Rectal smooth muscle tissue (tissue), 1 donor: ENCODE measurements at regions not wholly inside any gene's neighbourhood (a gene's known extent, or its start where the extent isn't known, plus 50 kb on each side); places are given as distances from the start of the nearest gene placed in this dataset.

Experiments
- H3K27ac ChIP-seq: one replicate; pipeline ENCODE4 v1.7.0; 2013; ENCODE audit warnings: low read depth, low read length, inconsistent platforms
- H3K27me3 ChIP-seq: one replicate; pipeline ENCODE4 v1.7.0; 2013; ENCODE audit warnings: low read length; ENCODE audit not compliant: control insufficient read depth, insufficient read depth
- H3K36me3 ChIP-seq: one replicate; pipeline ENCODE4 v1.7.0; 2013; ENCODE audit warnings: low read length; ENCODE audit not compliant: control insufficient read depth, insufficient read depth
- H3K4me1 ChIP-seq: one replicate; pipeline ENCODE4 v1.7.0; 2013; ENCODE audit warnings: low read length; ENCODE audit not compliant: control insufficient read depth, insufficient read depth
- H3K4me3 ChIP-seq: one replicate; pipeline ENCODE4 v1.7.0; 2013; ENCODE audit warnings: low read length
- H3K9ac ChIP-seq: one replicate; pipeline ENCODE4 v1.7.0; 2013; ENCODE audit warnings: low read length

DNA sequence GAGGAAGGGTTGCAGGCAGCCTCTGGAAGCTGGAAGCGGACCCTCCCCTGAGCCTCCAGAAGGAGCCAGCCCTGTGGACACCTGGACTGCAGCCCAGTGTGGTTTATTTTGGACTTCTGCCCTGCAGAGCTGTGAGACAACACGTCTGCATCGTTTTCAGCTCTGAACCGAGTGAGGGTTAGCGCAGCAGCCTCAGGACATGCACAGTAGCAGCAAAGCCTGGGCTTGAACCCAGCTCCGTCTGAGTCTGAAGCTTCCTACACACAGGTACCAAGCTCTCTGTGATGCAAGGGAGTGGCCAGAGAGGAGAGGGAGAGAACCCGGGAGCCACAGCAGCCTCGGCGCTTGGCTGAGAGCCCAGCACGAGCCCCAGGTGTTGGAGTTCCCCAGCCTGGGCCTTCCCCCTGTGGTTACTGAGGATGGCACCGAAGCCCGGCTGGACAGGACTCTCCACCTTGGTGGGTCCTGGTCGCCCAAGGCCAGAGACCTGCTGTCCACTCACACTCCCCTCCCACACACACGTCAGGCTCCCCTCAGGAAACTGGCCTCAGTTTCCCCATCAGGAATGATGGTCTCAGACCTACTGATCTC is 128.2 kb downstream of the OLFM1 start:
- H3K9ac ChIP-seq: no peak overlapping the region
- H3K4me3 ChIP-seq: no peak overlapping the region
- H3K36me3 ChIP-seq: no peaks in the 10 kb centered on the region
- no peak overlapping the region for H3K27ac ChIP-seq
- no peaks in the 10 kb centered on the region for H3K4me1 ChIP-seq
- peaks cover 4% of the 10 kb centered on the region for H3K27me3 ChIP-seq

DNA sequence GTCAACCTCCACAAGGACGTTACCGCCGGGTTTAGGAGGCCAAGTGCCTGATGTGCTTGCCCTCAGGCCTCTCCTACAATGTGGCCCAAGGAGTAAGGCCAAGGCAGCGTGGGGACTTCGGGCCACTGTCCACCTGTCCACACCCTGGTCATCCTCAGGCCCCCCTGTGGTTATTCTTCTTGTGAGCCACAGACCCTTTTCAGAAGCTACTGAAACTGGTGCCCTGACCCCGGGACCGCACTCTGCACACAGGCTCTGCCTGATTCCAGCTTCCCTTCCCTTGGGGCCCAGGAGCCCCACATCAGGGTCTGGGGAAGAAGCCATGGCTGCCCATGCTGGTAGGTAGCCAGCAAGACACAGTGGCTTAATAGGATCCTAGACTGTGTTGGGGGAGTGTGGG is 128.8 kb downstream of the OLFM1 start:
- Histone ChIP-seq H3K9ac (no peak overlapping the region), H3K36me3 (no peaks in the 10 kb centered on the region), H3K4me3 (no peak overlapping the region), H3K27me3 (peaks cover 4% of the 10 kb centered on the region), H3K4me1 (no peaks in the 10 kb centered on the region), H3K27ac (no peak overlapping the region)

DNA sequence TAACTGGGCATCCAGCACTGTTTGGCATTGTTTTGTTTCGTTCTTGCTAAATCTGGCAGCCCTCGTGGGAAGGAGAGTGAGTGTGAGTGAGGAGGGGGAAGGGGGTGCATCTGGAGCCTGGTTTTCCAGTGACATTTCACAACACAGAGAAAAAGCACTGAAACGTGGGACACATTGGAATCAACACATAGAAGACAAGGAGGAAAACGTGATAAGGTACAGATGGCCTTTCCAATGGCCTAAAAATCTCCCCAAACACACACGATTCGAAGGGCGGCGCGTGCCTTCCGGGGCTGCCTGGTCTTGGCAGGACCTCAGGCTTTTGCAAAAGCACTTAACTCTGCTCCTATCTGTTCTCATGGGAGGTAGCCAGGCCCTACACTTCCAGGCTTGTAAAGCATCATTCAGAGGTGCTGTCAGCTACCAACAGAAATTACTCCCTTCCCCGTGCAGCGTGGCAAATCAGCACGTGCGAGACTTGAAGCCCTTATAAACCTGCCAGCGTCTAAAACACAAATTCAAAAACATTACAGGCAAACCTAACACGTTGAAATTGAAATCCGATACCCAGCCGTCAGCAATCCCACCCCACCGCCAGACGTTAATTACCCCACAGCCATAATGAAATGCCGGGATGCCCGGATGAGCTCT is 129.4 kb downstream of the OLFM1 start:
- Histone ChIP-seq H3K4me3 (no peak overlapping the region), H3K27ac (no peak overlapping the region), H3K36me3 (no peaks in the 10 kb centered on the region), H3K27me3 (peaks cover 4% of the 10 kb centered on the region), H3K9ac (no peak overlapping the region), H3K4me1 (no peaks in the 10 kb centered on the region)

DNA sequence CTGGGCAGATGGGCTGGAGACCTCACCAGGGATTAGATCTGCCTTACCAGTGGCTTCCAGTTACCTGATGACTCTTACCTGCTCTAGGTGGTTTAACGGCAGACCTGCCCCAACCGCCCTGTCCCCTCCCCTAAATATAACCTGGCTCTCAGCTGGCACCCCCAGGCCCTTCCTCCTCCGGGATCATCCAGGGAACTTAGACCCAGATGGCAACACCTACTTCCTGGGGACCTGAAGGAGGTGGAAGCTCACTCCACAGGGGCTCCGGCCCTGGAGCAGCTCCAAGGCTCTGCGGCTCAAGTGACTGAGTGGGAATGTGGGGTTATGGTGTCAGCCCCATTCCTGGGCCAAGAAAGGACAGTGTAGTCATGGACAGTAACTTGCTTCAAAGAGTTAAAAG is 130.4 kb downstream of the OLFM1 start:
- H3K27me3 ChIP-seq: peaks cover 4% of the 10 kb centered on the region
- H3K27ac ChIP-seq: no peak overlapping the region
- no peak overlapping the region for H3K9ac ChIP-seq
- H3K36me3 ChIP-seq: no peaks in the 10 kb centered on the region
- no peaks in the 10 kb centered on the region for H3K4me1 ChIP-seq
- no peak overlapping the region for H3K4me3 ChIP-seq

DNA sequence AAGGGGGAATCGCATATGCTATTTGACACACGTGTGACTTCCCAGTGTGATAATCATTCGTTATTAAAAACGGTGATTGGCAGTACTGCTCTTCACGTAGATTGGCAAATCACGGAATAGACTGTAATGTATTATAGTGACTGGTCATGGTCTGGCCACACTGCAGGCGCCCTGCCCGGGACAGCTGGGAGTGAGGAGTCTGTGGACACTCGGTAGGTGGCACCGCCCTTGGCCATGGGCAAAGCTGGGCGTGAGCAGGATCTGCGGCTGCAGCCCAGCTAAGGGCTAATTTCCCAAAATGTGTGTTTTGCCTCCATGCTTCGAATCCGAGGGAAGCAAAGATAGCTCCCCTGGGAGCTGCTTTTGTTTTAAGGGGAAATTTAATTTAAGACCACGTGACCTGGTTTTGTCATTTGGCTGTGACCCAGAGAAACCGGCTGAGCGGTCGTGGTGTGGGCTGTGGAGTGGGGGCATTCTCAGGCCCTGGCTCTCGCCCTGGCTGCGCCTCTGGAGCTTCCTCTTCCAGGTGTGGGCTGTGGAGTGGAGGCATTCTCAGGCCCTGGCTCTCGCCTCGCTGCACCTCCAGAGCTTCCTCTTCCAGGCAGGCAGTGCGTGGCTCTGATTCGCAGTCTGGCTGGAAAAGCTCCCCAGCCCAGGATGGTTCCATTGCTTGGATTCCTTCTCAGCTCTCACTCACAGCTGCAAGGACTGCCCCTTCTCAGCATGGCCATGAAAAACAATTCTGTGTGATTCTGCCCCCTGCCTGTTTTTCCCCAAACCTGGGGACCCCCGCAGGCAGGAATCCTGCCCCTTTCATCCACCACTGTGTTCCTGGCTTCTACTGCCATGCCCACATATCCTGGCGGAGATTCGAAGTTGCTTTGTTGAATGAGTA is 131.1 kb downstream of the OLFM1 start:
- Histone ChIP-seq H3K27me3 (peaks cover 4% of the 10 kb centered on the region), H3K36me3 (no peaks in the 10 kb centered on the region), H3K9ac (no peak overlapping the region), H3K4me1 (no peaks in the 10 kb centered on the region), H3K4me3 (no peak overlapping the region), H3K27ac (no peak overlapping the region)

DNA sequence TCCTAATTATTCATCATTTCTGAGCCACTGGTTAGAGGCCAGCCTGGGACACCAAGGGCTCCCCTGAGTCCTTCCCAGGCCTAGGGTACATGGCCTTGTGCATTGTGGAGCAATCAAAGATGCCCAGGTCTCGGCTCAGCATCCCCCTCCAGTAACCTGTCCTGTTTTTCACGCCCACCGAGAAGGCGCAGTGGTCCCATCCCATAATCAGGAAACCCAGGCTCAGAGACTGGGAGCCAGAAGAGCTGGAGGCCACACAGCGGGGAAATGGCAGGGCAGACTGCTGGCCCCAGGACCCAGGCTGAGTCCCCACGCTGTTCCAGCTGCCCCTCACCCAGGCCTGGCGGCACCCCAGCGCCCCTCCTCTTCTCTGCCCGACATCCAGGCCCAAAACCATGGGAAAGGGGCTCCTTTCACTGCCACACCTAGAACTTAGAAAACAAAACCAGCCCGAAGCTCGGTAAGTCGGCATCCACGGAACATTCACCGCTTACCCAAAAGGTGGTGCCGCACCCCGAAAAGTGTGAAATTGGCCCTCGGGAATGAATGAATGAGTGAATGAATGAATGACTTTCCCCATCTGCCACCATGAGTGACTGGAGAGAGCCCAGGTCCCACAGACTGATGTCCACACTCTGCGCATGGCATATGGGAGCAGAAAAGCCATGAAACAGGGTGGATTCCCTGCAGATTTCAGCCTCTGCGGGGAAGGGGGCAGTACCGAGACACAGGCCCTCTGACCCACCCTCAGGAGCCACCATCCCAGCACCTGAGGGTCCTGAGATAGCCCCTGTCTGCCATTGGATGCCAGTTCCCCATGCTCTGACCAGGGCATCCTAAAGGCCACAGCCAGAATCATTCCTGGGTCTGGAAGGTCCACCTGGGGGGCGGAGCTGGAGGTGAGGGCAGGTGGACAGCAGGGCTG is 132.5 kb downstream of the OLFM1 start:
- Histone ChIP-seq H3K4me1 (no peaks in the 10 kb centered on the region), H3K36me3 (no peaks in the 10 kb centered on the region), H3K27me3 (peaks cover 4% of the 10 kb centered on the region), H3K4me3 (no peak overlapping the region), H3K9ac (no peak overlapping the region), H3K27ac (no peak overlapping the region)

DNA sequence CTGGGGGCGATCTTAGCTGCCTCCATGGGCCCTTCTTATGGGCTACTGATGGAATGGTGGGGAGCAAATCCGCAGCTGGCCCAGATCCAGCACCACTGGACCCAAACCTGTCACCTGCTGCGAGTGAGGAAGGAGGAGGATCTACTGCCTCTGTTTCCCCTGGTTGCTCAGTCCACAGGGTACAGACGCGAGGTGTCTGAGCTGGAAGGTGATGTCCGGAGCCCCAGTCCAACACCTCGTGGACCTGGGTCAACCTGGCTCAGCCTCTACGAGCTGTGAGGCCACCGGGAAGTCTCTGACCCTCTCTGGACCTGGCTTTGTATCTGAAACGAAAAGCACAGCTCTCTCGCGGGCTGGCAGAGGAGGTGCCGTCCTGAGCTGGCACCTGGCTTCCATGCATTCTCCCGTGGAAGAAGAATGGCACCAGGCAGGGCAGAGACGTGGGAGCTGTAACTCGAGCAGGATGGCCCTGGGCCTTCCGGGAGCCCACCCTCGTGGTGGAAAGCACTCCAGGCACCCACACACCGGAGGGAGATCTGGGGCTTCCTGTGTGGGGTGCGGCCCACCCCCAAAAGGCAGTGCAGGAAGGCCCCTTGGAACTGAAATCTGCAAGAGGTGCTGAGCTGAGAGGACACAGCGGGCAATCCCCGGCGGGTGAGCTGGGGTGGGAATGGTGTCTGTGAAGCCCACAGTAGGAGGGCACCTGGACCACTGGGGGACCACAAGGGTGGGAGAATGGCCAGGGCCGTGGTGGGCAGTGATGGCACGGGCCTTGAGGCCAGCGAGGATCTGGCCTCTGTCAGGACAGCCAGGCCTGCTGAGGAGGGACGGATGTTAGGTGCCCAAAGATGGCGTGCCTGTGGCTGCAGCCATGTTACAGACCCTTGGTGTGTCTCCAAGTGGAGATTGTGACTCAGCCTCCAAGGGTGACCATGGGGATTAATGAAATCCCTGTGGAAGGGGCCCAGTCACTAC is 133.4 kb downstream of the OLFM1 start:
- Histone ChIP-seq H3K4me3 (no peak overlapping the region), H3K9ac (no peak overlapping the region), H3K4me1 (no peaks in the 10 kb centered on the region), H3K27me3 (peaks cover 4% of the 10 kb centered on the region), H3K27ac (no peak overlapping the region), H3K36me3 (no peaks in the 10 kb centered on the region)

DNA sequence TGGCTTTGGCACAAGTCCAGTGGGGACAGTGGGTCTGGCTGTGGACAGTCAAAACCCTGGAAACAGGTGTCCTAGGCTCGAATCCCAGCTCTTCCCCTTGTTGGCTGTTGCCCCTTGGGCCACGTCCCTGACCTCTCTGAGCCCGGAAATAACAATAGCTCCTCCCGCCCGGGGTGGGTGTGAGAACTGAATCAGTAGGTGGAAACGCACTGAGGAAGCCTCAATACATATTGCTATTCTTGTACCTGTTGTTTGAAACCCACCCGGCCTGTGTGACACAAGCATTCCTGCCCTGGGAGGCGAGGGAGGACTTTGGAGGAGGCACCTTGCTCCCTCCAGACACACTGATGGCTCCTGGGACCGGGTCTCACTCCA is 134.1 kb downstream of the OLFM1 start:
- Histone ChIP-seq H3K27me3 (peaks cover 4% of the 10 kb centered on the region), H3K4me1 (no peaks in the 10 kb centered on the region), H3K27ac (no peak overlapping the region), H3K4me3 (no peak overlapping the region), H3K36me3 (no peaks in the 10 kb centered on the region), H3K9ac (no peak overlapping the region)

DNA sequence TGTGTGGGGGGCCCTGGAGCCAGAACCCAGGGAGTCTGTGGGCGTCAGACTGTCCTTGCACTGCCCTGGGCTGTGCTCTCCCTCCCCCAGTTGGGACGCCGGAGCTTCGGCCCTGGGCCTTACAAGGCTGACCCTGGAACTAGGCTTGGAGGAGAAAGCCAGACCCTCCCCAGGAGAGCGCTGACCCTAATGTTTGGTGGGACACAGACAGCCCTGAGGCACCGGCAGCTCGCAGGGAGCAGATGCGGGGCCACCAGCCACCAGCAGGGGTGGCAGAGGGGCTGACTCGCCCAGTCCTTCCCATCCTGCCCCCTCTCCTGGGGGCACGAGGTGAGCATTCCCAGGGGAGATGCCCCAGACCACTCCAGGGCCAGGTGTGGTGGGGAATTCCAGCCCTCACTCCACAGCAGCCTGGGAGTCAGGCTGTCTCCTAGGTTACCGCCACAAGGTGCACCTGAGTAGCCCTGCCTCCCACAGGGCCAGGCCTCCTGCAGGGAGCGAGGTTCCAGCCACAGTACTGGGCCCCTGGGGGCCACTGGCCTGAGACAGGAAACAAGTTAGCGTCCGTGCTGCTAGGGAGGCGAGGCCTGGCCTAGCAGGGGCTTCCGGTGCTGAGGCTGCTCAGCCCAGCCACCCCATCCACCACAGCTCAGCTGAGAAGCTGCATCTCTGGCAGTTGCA is 134.6 kb downstream of the OLFM1 start:
- Histone ChIP-seq H3K27ac (no peak overlapping the region), H3K4me3 (no peak overlapping the region), H3K36me3 (no peaks in the 10 kb centered on the region), H3K9ac (no peak overlapping the region), H3K4me1 (no peaks in the 10 kb centered on the region), H3K27me3 (peaks cover 4% of the 10 kb centered on the region)

DNA sequence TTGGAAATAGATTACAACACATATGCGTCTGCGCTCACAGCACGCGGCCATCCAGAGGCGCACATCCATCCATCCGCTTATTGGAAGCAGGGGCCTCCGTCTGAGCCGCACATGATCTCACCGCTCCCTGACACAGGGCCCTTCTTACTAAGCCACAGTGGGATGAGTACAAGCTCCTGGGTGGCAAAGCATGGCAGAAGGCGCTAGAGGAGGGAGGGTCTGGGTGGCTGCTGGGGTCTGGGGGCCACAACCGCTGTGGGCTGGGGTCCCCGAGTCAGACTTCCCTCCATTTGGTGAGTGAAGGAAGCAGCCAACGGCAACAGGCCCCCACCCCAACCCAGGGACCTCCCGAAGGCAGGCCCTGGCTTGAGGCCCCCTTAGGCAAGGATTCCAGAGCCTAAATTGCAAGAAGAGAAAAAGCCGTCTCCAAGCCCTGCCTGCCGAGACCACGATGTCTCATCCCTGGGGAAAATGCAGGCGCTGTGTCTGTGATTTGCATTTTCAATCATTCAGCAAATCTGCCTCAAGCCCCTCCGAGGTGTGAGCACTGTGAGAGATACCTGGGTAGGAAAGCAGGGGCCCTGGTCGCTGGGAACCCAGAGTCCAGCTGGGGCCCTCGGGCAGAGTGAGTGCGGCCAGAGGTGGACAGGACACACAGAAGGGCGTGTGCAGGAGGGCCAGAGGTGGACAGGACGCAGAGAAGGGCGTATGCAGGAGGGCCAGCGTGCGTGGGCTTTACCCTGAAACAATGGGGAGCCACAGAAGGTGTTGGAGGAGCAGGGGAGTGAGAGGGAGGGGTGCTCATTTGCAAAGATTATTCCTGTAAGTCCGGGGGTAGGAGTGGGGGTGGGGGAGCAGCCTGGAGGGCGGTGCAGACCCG is 135.7 kb downstream of the OLFM1 start:
- Histone ChIP-seq H3K27ac (no peak overlapping the region), H3K9ac (no peak overlapping the region), H3K36me3 (no peaks in the 10 kb centered on the region), H3K4me1 (no peaks in the 10 kb centered on the region), H3K27me3 (peaks cover 4% of the 10 kb centered on the region), H3K4me3 (no peak overlapping the region)
